Cardiac septum (tissue), 1 donor: ENCODE measurements at regions not wholly inside any gene's neighbourhood (a gene's known extent, or its start where the extent isn't known, plus 50 kb on each side); places are given as distances from the start of the nearest gene placed in this dataset.

ENCODE experiments used
- DNase-seq: peaks from one replicate; pipeline ENCODE4 v3.0.0-alpha.2; 2020; ENCODE audit warnings: low spot score
- intact Hi-C: fragments of 100-400 bp; cut with DNase I; formaldehyde crosslinking; loops from one replicate; pipeline ENCODE4 v1.14.0; 2022
- donor health status: DM: no; HTN: no; CAD: no.

DNA sequence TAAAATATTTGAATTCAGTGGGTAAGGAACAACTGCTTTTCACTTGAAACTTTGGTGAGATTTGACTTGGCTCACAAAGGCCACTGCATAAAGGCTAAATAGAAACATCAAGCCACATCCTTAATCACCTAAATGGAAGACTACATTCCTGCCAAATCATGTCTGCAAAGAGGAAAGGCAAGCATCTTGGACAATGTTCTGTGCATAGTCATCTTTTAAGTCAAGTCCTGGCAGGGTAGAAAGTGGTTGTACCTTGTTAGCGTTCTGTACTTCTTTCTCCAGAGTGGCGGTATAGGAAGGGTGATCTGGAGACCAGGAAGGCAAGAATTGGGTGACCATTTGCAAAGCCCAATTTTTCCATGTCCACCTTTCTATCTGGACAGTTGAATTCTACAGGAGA lies 121.4 kb upstream of the SLC14A2 start:
- intact Hi-C loops = no loop called here
- DNase-seq = no peak

DNA sequence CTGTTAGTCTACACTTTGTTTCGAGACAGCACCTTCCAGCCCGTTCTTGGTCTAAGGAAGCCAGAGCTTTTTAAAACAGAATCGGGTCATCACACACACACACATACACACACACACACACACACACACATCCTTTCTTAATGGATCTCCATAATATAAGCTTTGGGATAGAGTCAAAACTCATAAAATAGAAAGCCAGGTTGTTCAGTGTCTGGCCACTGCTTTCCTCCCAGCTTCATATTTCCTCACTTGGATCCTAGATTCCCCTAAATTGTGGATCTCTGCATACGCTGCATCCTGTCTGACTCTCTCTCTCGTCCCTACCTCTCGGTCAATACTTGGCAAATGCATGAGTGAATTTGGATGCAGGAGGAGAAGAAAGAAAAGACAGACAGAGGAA lies 120.5 kb upstream of the SLC14A2 start:
- intact Hi-C loops = no loop called here
- no peak for DNase-seq

DNA sequence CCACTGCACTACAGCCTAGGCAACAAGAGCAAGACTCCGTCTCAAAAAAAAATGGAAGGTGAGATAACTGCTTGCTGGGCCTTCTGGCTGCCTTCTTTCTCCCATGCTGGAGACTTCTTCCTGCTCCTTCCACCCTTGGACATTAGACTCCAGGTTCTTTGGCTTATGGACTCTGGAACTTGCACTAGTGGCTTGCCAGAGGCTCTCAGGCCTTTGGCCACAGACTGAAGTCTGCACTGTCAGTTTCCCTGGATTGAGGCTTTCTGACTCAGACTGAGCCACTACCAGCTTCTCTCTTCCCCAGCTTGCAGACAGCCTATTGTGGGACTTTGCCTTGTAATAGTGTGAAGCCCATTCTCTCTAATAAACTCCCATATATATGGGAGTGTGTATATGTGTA lies 118.5 kb upstream of the SLC14A2 start:
- DNase-seq = no peak
- intact Hi-C loops = no loop called here

- intact Hi-C loops = no loop called here
- no peak for DNase-seq
These were observed 117.5 kb upstream of the SLC14A2 start for GRCh38 chr18:45497595-45498286.

- intact Hi-C loops = no loop called here
- DNase-seq = no peak
These were observed 117.0 kb upstream of the SLC14A2 start for GRCh38 chr18:45498287-45498658.

DNA sequence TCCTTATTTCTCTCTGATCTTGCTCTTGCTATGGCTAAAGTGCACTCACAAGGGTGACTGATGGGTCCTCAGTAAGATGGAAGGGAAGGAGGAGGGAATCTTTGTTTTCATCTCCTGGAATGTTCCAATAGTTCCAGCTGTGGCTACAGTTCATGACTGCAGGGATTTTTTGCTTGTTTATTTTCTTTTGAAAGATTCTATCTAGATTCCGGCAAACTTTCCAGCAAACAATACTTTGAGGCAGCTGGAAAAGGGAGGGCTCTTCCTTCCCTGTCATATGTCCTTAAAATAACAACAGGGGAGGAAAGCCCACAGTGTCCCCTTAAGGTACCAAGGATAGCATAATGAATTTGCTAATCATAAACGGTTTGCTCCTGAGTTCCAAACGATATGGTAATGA lies 111.3 kb upstream of the SLC14A2 start:
- no peak for DNase-seq
- intact Hi-C loops = no loop called here

DNA sequence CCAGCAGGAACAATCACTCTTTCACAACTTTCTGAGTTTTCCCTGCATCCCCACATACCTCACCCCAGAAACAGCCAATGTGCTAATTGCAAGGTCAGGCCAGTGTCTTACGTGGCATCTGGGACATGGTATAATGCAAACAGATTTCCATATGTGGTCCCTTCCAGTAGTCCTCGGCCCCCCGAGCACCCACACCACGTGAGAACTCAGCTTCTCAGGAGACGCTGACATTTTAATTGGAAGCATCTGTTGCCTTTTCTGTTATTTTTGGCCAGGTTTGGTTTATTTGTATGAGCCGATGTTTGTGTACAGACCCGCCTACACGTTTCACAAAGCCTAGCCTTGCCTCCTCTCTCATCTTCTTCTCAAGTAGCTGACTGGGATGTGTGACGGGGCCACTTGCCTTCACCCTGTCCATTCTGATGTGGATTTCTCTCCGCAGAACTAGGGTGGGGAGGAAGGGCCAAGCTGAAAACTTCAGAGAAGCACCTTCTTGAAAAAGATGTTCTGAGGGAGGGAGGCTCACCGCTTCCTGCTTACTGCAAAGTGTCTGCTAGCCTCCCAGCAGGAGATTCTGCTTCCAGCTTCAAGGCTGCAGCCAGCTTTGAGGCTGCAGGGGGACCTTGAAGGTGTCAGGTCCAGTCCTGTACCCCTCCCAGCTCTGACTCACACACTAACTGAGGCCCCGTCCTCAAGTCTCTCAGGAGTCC lies 109.6 kb upstream of the SLC14A2 start:
- intact Hi-C loops = no loop called here
- DNase-seq = no peak

DNA sequence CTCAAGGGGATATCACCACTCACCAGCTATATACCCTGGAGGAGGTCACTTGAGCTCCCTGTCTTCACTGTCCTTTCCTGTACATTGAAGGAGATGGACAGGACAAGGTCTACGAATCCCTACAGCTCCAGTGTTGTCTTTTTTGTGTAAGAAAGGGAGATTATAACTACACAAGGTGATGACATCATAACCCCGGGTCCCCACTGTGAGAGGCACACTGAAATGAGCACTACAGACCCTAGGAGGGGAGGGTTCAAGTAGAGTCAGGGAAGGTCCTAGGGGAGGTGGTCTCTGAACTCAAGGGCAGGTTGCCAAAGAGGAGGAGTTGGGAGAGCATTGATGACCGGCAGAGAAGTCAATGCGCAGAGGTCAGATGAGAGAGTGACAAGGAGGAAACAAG lies 108.3 kb upstream of the SLC14A2 start:
- intact Hi-C loops = no loop called here
- DNase-seq = no peak

GRCh38 chr18:45509535-45509934 lies 105.7 kb upstream of the SLC14A2 start:
- no peak for DNase-seq
- intact Hi-C loops = no loop called here

DNA sequence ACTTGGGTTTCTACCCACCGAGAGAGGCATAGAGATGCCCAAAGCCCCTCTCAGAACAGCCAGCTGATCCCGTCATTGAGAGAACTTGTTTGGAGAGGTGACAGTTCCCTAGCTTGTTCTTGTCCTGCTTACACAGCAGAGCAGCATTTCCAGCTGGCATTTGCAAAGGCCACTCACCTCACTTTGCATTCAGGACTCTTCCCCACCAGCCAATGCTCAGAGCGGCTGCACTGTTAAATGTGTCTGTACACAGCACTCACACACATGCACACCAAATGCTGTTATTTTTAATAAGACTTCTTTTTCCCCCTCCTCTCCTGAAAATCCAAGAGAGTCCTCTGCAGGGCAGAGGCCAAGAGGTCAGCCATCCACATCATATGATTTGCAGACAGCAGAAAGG lies 104.6 kb upstream of the SLC14A2 start:
- intact Hi-C loops = no loop called here

GRCh38 chr18:45512363-45512953 lies 102.8 kb upstream of the SLC14A2 start:
- intact Hi-C loops = no loop called here
- no peak for DNase-seq

More for the DNA sequence above, 104.6 kb upstream of the SLC14A2 start:
- DNase-seq = no peak

GRCh38 chr18:45517181-45517741 lies 98.0 kb upstream of the SLC14A2 start:
- DNase-seq = no peak
- intact Hi-C loops = no loop called here

DNA sequence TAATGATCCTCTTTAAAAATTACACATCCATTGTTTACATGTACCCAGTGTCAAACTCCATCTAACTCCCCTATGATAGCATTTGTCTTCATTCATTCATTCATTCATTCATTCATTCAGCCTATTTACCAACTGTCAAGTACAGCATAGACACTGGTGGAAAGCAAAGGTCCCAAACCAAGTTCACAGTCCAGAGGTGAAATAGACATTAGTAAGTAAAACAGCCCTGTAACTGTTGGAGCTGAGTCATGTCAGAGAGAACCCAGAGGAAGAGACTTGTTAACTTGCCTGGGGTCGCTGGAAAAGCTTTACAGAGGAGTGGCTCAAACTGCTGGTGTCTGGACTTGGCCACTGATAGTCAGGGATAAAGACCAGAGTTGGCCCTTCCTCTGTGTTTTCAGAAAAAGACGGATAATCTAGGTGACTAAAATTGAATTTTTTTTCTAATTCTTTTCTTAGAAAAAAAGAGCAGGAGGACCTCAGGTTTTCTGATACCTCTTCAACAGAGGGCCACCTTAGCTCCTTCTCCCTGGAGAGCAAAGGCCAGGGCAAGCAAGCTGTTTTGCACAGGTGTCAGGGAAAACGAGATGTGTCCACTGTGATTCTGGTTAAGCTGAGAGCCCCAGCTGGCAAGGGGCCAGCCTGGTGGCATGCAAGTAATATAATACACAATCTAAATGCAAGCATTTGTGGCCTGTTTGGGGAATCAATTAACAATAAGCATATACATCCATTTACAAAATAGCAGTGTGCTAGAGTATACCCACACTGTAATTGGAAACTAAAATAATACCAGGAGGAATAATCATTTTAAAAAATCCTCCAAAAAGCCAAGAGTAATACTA lies 96.7 kb upstream of the SLC14A2 start:
- intact Hi-C loops = no loop called here
- DNase-seq = no peak

DNA sequence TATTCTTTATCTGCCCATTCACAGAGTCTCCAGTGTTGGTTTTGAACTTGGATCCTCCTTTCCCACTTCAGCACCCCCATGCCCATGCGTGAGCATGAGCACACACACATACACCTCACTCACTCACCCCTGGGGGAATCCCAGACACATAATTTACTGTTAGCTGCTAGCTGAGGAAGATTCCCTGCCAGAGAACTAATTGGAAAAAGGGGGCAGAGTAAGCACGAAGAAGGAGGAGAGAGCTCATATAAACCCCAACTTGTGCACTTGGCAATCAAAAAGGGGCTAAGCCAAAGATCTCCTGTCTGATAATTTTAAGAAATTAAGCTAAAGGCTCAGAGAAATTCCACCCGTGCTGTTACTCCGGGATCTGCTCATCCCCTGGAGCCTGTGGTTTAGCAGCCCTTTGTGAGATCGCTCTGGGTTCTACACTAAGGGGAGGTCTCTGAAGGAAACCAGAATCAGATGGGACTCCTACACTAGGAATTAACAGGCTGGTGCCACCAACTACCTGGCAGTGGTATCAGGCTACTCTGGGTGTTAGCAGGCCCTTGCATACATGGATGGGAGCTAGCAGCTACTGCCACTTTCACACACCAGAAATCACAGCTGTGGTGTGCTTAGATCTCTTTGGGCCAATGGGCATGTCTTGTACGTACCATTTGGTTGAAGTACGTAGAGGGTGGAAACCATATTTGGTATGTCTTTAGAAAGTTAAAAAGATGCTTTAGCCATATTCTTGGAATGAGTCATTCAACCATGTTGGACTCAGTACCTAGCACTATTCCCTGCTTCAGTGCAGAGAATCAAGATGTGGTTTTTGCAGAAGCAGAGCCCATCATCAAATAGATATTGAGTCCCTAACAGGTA lies 95.6 kb upstream of the SLC14A2 start:
- DNase-seq = no peak
- intact Hi-C loops = no loop called here

DNA sequence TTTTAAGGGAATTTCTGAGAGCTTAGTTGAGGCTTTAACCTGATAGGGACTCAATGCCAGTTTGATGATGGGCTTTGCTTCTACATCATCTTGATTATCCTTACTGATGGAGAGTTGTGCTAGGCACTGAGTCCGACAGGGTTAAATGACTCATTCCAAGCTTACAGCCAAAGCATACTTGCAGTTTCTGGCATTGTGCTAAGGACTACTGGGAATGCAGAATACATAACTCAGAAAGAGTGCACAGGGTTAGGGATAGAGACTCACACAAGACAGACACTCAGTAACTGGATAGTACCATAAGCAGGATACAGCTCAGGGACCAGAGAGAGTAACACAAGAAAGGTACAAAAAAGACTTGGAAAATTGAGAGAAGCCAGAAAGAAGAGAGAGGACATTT lies 94.1 kb upstream of the SLC14A2 start:
- intact Hi-C loops = no loop called here
- DNase-seq = no peak

GRCh38 chr18:45521777-45522176 lies 93.5 kb upstream of the SLC14A2 start:
- DNase-seq = no peak
- intact Hi-C loops = no loop called here

- intact Hi-C loops = no loop called here
- no peak for DNase-seq
These were observed 92.9 kb upstream of the SLC14A2 start for GRCh38 chr18:45522371-45522770.

DNA sequence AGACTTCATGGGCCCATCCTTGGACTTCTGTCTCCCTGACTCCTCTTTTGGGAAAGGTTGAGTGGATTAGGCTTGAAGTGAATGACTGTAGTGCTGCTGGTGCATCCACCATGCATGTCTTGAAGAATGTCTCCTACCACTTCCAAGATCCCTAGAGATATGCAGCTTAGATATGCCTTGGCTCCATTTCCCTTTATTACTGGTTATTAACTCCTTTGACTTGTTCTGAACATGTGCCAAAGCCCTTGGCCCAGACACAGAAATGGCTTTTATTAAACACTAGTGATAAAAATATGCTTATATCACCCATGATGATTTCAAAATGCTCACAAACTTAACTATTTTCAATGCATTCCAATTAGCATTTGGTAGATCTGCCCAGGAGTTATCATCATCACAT lies 90.0 kb upstream of the SLC14A2 start:
- intact Hi-C loops = no loop called here

More for the DNA sequence above, 90.0 kb upstream of the SLC14A2 start:
- no peak for DNase-seq
